ENCODE measurements at regions not wholly inside any gene's neighbourhood (a gene's known extent, or its start where the extent isn't known, plus 50 kb on each side); places are given as distances from the start of the nearest gene placed in this dataset.
A peak's percentile ranks its signal among the peaks of the same experiment; 100 is the strongest.

- Histone ChIP-seq H3K4me1 (ENCODE audit: insufficient read depth, low read length) (peaks cover 19% of the 10 kb centered on the region), H3K9ac (ENCODE audit: low read length) (no peak overlapping the region), H3K27ac (ENCODE audit: low read length) (no peak overlapping the region), H3K36me3 (ENCODE audit: low read depth, low read length) (no peaks in the 10 kb centered on the region), H4K20me1 (ENCODE audit: low read length) (no peaks in the 10 kb centered on the region), H3K27me3 (ENCODE audit: low read length) (no peaks in the 10 kb centered on the region), H3K79me2 (ENCODE audit: low read length) (no peaks in the 10 kb centered on the region), H3F3A (ENCODE audit: low read length, unreplicated experiment) (no peaks in the 10 kb centered on the region), H2AFZ (ENCODE audit: low read length) (no peak overlapping the region), H3K9me3 (ENCODE audit: low read length) (no peaks in the 10 kb centered on the region), H3K4me2 (ENCODE audit: low read length) (no peak overlapping the region), H3K4me3 (ENCODE audit: low read length) (no peak overlapping the region), H3K9me2 (replicated peaks; ENCODE audit: low read length) (no peaks in the 10 kb centered on the region)
- intact Hi-C loops (cut with micrococcal nuclease) = loop anchor here (5.0 kb wide), 2 partner anchors 74 to 174 kb away; partner anchors contain the start of gene DISP1
- no peak for ATAC-seq
- POLR2A ChIA-PET (ENCODE audit: unreplicated experiment) = no interaction called here
- TF ChIP-seq EZH2 (IDR thresholded peaks at IDR 0.05; ENCODE audit: low read length, unreplicated experiment) (no peak), EZH2phosphoT487 (IDR thresholded peaks at IDR 0.05; ENCODE audit: borderline replicate concordance, low read length) (no peak), CTCF (conservative IDR thresholded peaks at IDR 0.05; ENCODE audit: low read depth, low read length) (no peak)
- no TSS peak for BruUV-seq (replicated peaks)
- CTCF ChIA-PET = no interaction called here
- DNase-seq = no peak
Measured at GRCh38 chr1:222991177-222991576, 151.9 kb downstream of the TLR5 start.

- BruUV-seq (replicated peaks) = no TSS peak
- Histone ChIP-seq H3K27me3 (ENCODE audit: low read length) (no peaks in the 10 kb centered on the region), H3K4me3 (ENCODE audit: low read length) (no peak overlapping the region), H3K9me3 (ENCODE audit: low read length) (no peaks in the 10 kb centered on the region), H3K4me1 (ENCODE audit: insufficient read depth, low read length) (peaks cover 19% of the 10 kb centered on the region), H3K4me2 (ENCODE audit: low read length) (no peak overlapping the region), H3K9me2 (replicated peaks; ENCODE audit: low read length) (no peaks in the 10 kb centered on the region), H3K9ac (ENCODE audit: low read length) (no peak overlapping the region), H3K36me3 (ENCODE audit: low read depth, low read length) (no peaks in the 10 kb centered on the region), H3K27ac (ENCODE audit: low read length) (no peak overlapping the region), H4K20me1 (ENCODE audit: low read length) (no peaks in the 10 kb centered on the region), H3F3A (ENCODE audit: low read length, unreplicated experiment) (no peaks in the 10 kb centered on the region), H2AFZ (ENCODE audit: low read length) (no peak overlapping the region), H3K79me2 (ENCODE audit: low read length) (no peaks in the 10 kb centered on the region)
- ChIA-PET POLR2A (ENCODE audit: unreplicated experiment) (no interaction called here), CTCF (no interaction called here)
- intact Hi-C loops (cut with micrococcal nuclease) = loop anchor here (5.0 kb wide), 2 partner anchors 75 to 175 kb away; partner anchors contain the start of gene DISP1
- ATAC-seq (no peak), DNase-seq (no peak)
- TF ChIP-seq EZH2phosphoT487 (IDR thresholded peaks at IDR 0.05; ENCODE audit: borderline replicate concordance, low read length) = no peak
- TF ChIP-seq EZH2 (IDR thresholded peaks at IDR 0.05; ENCODE audit: low read length, unreplicated experiment) = no peak
- TF ChIP-seq CTCF (conservative IDR thresholded peaks at IDR 0.05; ENCODE audit: low read depth, low read length) = no peak
Measured at GRCh38 chr1:222991908-222992307, 151.1 kb downstream of the TLR5 start.

GRCh38 chr1:222994511-222995235 is 148.4 kb downstream of the TLR5 start:
- intact Hi-C loops (cut with micrococcal nuclease) = loop anchor here (2.0 to 5.0 kb wide), 3 partner anchors 20 to 177 kb away; partner anchors contain the start of gene DISP1
- POLR2A ChIA-PET (ENCODE audit: unreplicated experiment) = no interaction called here
- peak; percentile 85 for DNase-seq

More at GRCh38 chr1:222994511-222995235, 148.4 kb downstream of the TLR5 start:
- no peak overlapping the region for H3K4me3 ChIP-seq (ENCODE audit: low read length)
- H3K79me2 ChIP-seq (ENCODE audit: low read length) = no peaks in the 10 kb centered on the region
- H3K36me3 ChIP-seq (ENCODE audit: low read depth, low read length) = no peaks in the 10 kb centered on the region
- H4K20me1 ChIP-seq (ENCODE audit: low read length) = no peaks in the 10 kb centered on the region
- H3K9ac ChIP-seq (ENCODE audit: low read length) = no peak overlapping the region
- H3K9me3 ChIP-seq (ENCODE audit: low read length) = no peaks in the 10 kb centered on the region
- peak; percentile 86 for ATAC-seq
- H3K4me2 ChIP-seq (ENCODE audit: low read length) = peak overlapping the region; percentile 31
- H3K27ac ChIP-seq (ENCODE audit: low read length) = no peak overlapping the region
- CTCF ChIA-PET = no interaction called here
- H3K4me1 ChIP-seq (ENCODE audit: insufficient read depth, low read length) = peaks cover 19% of the 10 kb centered on the region
- TF ChIP-seq CTCF (conservative IDR thresholded peaks at IDR 0.05; ENCODE audit: low read depth, low read length) (no peak), EZH2 (IDR thresholded peaks at IDR 0.05; ENCODE audit: low read length, unreplicated experiment) (no peak), EZH2phosphoT487 (IDR thresholded peaks at IDR 0.05; ENCODE audit: borderline replicate concordance, low read length) (no peak)
- H3F3A ChIP-seq (ENCODE audit: low read length, unreplicated experiment) = no peaks in the 10 kb centered on the region
- no TSS peak for BruUV-seq (replicated peaks)
- H2AFZ ChIP-seq (ENCODE audit: low read length) = no peak overlapping the region
- H3K27me3 ChIP-seq (ENCODE audit: low read length) = no peaks in the 10 kb centered on the region
- no peaks in the 10 kb centered on the region for H3K9me2 ChIP-seq (replicated peaks; ENCODE audit: low read length)

Measured in PC-3 (cell line).